Cardiac fibroblast (primary cell): ENCODE measurements at regions not wholly inside any gene's neighbourhood (a gene's known extent, or its start where the extent isn't known, plus 50 kb on each side); places are given as distances from the start of the nearest gene placed in this dataset.
"Not testable (repeated sequence)": the region's sequence is repeated elsewhere in the genome, so short reads cannot be mapped to it uniquely, and the experiment has no call there.

ENCODE experiments used
- DNase-seq, 2 donors: peaks; one replicate each; pipeline versions ENCODE4 v3.0.0 to v3.0.0-alpha.2; 2010; ENCODE audit warnings: low read depth in 2 of 2
- H3K4me3 ChIP-seq, 2 donors: replicated peaks in 1 of 2; 1 replicate in 1 of 2; 2 replicates in 1 of 2; pipeline ENCODE4 v1.5.1; 2011; ENCODE audit warnings: low read depth in 2 of 2, low read length in 2 of 2, mild to moderate bottlenecking in 2 of 2, moderate library complexity in 1 of 2
- CTCF ChIP-seq: IDR thresholded peaks from one replicate; pipeline ENCODE4 v1.5.1; 2011; ENCODE audit warnings: low read depth, mild to moderate bottlenecking, low read length, inconsistent platforms

DNA sequence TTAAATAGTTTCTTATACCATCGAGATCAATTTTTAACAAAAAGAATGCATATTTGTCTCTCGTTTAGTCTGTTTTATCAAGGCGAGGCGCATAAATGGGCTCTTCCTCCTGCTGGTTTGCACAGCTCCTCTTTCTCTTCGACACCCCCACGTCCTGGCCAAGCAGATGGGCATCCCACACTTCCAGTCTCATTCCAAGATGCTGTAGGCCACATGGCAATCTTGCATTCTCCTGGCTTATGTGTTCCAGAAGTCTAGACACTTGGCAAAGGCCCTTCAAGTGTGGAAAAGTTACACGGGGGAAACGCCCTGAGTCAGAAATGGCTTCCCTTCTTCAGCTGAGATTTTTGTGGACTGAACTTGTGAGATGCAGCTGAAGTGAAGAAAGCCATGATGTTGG, 447.1 kb downstream of the QKI start:
- H3K4me3 ChIP-seq: no peak overlapping the region
- no peak for TF ChIP-seq CTCF
- DNase-seq: no peak

DNA sequence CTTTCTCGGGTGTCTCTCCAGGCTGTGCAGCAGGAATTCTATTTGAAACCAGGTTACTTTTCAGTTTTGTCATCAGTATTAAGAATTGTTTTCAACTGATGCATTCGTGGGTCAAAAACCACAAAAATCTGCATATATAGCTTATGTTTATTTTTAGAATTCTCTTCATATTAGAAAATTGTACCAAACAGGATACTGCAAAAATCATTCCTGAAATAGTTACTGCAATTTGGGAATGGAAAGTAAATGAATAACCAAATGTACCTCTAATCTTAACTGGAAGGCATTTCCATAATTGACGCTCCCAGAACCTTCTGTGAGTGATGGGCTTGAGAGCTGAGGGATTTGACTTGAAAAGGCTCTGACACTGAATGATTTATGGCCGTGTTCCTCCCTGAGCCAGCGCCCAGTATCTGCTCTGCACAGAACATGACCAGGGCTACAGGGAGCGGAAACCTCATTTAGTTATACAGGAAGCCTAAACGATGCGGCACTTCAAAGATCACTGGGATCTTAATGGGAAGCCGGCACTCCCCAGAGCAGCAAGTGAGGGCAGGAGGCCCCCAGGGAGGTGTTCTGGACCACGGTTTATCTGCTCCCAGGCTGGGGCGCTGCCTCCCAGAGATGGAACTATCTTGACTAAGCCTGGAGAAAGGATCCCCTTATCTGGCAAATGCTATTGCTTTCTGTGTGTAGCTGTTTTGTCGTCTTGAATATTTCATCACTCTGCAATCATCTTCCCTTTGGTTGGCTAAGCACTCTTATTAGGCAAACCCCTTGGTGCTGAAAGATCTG, 446.0 kb downstream of the QKI start:
- H3K4me3 ChIP-seq: no peak overlapping the region
- no peak for TF ChIP-seq CTCF
- peak; percentile 9 to 50 for DNase-seq

DNA sequence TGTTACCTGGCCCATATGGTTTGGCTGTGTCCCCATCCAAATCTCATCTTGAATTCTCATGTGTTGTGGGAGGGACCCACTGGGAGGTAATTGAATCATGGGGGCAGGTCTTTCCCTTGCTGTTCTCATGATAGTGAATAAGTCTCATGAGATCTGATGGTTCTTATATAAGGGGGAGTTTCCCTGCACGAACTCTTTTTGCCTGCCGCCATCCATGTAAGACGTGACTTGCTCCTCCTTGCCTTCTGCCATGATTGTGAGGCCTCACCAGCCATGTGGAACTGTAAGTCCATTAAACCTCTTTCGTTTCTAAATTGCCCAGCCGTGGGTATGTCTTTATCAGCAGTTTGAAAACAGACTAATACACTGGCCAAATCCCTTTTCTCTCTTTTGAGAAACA, 444.4 kb downstream of the QKI start:
- DNase-seq: not testable (repeated sequence)

GRCh38 chr6:163857421-163857820, 442.9 kb downstream of the QKI start:
- DNase-seq: no peak
- H3K4me3 ChIP-seq: no peak overlapping the region
- TF ChIP-seq CTCF: no peak

More for the DNA sequence above, 444.4 kb downstream of the QKI start:
- H3K4me3 ChIP-seq: not testable (repeated sequence)

DNA sequence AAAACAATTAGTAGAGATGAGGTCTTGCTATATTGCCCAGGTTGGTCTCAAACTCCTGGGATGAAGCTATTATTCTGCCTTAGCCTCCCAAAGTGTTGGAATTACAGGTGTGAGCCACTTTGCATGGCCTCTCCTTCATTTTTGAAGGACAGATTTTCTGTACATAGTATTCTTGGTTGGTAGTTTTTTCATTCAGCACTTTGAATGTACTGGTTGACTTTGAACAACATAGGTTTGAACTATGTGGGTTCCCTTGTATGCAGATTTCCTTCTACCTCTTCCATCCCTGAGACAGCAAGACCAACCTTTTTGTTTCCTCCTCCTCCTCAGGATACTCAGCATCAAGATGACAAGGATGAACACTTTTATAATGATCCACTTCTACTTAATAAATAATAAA, 436.4 kb downstream of the QKI start:
- no peak overlapping the region for H3K4me3 ChIP-seq
- DNase-seq: no peak
- TF ChIP-seq CTCF: no peak

DNA sequence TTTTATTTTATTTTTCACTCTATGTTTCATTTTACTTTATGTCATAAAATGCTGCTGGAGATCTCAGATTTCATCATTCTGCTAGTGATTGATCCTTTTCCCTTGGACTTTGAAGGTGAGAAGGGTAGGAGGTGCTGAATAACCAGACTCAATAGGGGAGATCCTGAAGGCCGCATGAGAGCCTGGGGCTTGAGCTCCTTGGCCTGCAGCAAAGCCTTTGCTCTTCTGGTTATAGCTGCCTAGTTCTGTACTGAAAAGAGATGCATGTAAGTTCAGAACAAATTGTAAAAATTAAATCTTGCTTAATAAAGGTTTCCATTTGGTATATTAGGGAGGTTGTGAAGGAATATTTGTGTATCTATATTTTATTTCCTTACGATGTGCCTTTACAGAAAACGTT, 430.2 kb downstream of the QKI start:
- no peak overlapping the region for H3K4me3 ChIP-seq
- no peak for TF ChIP-seq CTCF
- DNase-seq: no peak

GRCh38 chr6:163844357-163844756, 429.8 kb downstream of the QKI start:
- no peak overlapping the region for H3K4me3 ChIP-seq
- no peak for TF ChIP-seq CTCF
- no peak for DNase-seq
